ENCODE measurements at regions not wholly inside any gene's neighbourhood (a gene's known extent, or its start where the extent isn't known, plus 50 kb on each side); places are given as distances from the start of the nearest gene placed in this dataset.

GRCh38 chr9:1217076-1217475 is 166.9 kb downstream of the DMRT2 start:
- no peak overlapping the region for H3K27ac ChIP-seq
- no peaks in the 10 kb centered on the region for H3K36me3 ChIP-seq
- no peaks in the 10 kb centered on the region for H3K4me1 ChIP-seq
- ATAC-seq, result no peak
- in situ Hi-C loops (cut with MboI; ENCODE audit: low sequenced_read_pairs in 4 of 4) (no loop called here), intact Hi-C loops (cut with DNase I; ENCODE audit: low total_unique reads) (no loop called here)
- no peak for DNase-seq
- H3K9me3 ChIP-seq, result no peaks in the 10 kb centered on the region
- no peaks in the 10 kb centered on the region for H3K27me3 ChIP-seq
- TF ChIP-seq POLR2A (IDR thresholded peaks at IDR 0.05), result no peak
- TF ChIP-seq CTCF (IDR thresholded peaks at IDR 0.05 in 4 of 5, conservative IDR thresholded peaks at IDR 0.05 in 1 of 5), result no peak
- no peak overlapping the region for H3K4me3 ChIP-seq

GRCh38 chr9:1219284-1219683 is 169.1 kb downstream of the DMRT2 start:
- DNase-seq (no peak), ATAC-seq (no peak)
- Histone ChIP-seq H3K4me3 (no peak overlapping the region), H3K4me1 (no peaks in the 10 kb centered on the region), H3K27me3 (no peaks in the 10 kb centered on the region), H3K27ac (no peak overlapping the region), H3K36me3 (no peaks in the 10 kb centered on the region), H3K9me3 (no peaks in the 10 kb centered on the region)
- in situ Hi-C loops (cut with MboI; ENCODE audit: low sequenced_read_pairs in 4 of 4) (no loop called here), intact Hi-C loops (cut with DNase I; ENCODE audit: low total_unique reads) (no loop called here)
- TF ChIP-seq CTCF (IDR thresholded peaks at IDR 0.05 in 4 of 5, conservative IDR thresholded peaks at IDR 0.05 in 1 of 5), result no peak
- no peak for TF ChIP-seq POLR2A (IDR thresholded peaks at IDR 0.05)

GRCh38 chr9:1221298-1221697 is 171.1 kb downstream of the DMRT2 start:
- in situ Hi-C loops (cut with MboI; ENCODE audit: low sequenced_read_pairs in 4 of 4) (no loop called here), intact Hi-C loops (cut with DNase I; ENCODE audit: low total_unique reads) (no loop called here)
- H3K27ac ChIP-seq, result no peak overlapping the region
- no peaks in the 10 kb centered on the region for H3K27me3 ChIP-seq
- TF ChIP-seq POLR2A (IDR thresholded peaks at IDR 0.05), result no peak
- no peak for TF ChIP-seq CTCF (IDR thresholded peaks at IDR 0.05 in 4 of 5, conservative IDR thresholded peaks at IDR 0.05 in 1 of 5)
- no peak overlapping the region for H3K4me3 ChIP-seq
- H3K4me1 ChIP-seq, result no peaks in the 10 kb centered on the region
- H3K9me3 ChIP-seq, result no peaks in the 10 kb centered on the region
- H3K36me3 ChIP-seq, result no peaks in the 10 kb centered on the region
- ATAC-seq (no peak), DNase-seq (no peak)

GRCh38 chr9:1222511-1222910 is 172.4 kb downstream of the DMRT2 start:
- TF ChIP-seq POLR2A (IDR thresholded peaks at IDR 0.05) (no peak), CTCF (IDR thresholded peaks at IDR 0.05 in 4 of 5, conservative IDR thresholded peaks at IDR 0.05 in 1 of 5) (no peak)
- no peaks in the 10 kb centered on the region for H3K27me3 ChIP-seq
- in situ Hi-C loops (cut with MboI; ENCODE audit: low sequenced_read_pairs in 4 of 4) (no loop called here), intact Hi-C loops (cut with DNase I; ENCODE audit: low total_unique reads) (no loop called here)
- ATAC-seq (no peak), DNase-seq (no peak)
- no peaks in the 10 kb centered on the region for H3K9me3 ChIP-seq
- H3K27ac ChIP-seq, result no peak overlapping the region
- no peaks in the 10 kb centered on the region for H3K36me3 ChIP-seq
- H3K4me1 ChIP-seq, result no peaks in the 10 kb centered on the region
- no peak overlapping the region for H3K4me3 ChIP-seq
